ENCODE measurements at regions not wholly inside any gene's neighbourhood (a gene's known extent, or its start where the extent isn't known, plus 50 kb on each side); places are given as distances from the start of the nearest gene placed in this dataset.

DNA sequence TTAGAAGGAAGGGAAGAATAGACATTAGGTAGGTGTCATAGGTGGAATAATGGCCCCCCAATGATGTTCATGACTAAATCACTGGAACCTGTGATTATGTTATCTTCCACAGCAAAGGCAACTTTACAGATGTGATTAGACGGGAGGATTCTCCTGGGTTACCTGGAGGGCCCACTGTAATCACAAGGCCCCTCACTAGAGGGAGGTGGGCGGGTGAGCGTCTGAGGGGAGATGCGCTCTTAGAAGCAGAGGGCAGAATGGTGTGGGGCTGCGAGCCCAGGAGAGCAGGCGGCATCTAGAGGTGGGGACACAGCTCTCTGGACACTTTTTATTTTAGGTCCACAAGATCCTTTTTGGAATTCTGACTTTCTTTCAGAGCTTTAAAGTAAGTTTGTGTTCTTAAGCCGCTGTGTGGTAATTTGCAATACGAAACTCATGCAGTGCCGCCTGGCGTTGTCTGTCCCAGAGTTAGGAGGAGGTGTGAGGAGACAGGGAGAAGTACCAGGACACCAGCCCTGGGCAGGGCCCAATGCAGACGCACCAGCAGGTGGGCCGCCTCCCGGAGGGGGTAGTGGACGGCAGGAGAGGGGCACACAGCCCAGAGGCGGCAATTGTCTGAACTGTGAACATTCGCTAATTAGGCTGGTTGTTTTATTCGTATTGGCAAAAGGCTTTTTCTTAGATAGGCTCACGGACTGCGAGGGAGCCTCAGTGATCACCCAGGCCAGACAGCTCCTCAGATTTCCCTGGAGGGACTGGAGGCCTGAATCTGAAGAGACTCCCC, 51.1 kb upstream of the FANCC start:
- H3K4me2 ChIP-seq (ENCODE audit: low read length) = no peak overlapping the region
- no peaks in the 10 kb centered on the region for H3K4me1 ChIP-seq (ENCODE audit: insufficient read depth, low read length, poor library complexity, severe bottlenecking)
- H3K79me2 ChIP-seq (ENCODE audit: insufficient read depth, low read depth, low read length) = no peaks in the 10 kb centered on the region; the same call in 1 of the 2 replicates
- H3K27ac ChIP-seq (ENCODE audit: low read depth, low read length, poor library complexity, severe bottlenecking) = no peak overlapping the region
- DNase-seq (ENCODE audit: low spot score) = no peak
- no peak overlapping the region for H3K4me3 ChIP-seq (ENCODE audit: low read depth, low read length, poor library complexity, severe bottlenecking)
- no peaks in the 10 kb centered on the region for H3K9me3 ChIP-seq (ENCODE audit: low read length)
- ChIA-PET POLR2A (interaction anchor here (0.7 kb wide), 1 partner anchor 1949 kb away, joined by 3 read pairs; no protein-coding TSS in a partner anchor), CTCF (ENCODE audit: unreplicated experiment) (no interaction called here)
- intact Hi-C loops (cut with micrococcal nuclease; ENCODE audit: unreplicated experiment) = no loop called here
- H3K36me3 ChIP-seq (ENCODE audit: insufficient read depth, low read length) = no peaks in the 10 kb centered on the region
- H3K9me2 ChIP-seq (ENCODE audit: insufficient read depth, low read length) = no peaks in the 10 kb centered on the region
- no TSS peak for BruUV-seq (replicated peaks)
- TF ChIP-seq, protein P1, sequence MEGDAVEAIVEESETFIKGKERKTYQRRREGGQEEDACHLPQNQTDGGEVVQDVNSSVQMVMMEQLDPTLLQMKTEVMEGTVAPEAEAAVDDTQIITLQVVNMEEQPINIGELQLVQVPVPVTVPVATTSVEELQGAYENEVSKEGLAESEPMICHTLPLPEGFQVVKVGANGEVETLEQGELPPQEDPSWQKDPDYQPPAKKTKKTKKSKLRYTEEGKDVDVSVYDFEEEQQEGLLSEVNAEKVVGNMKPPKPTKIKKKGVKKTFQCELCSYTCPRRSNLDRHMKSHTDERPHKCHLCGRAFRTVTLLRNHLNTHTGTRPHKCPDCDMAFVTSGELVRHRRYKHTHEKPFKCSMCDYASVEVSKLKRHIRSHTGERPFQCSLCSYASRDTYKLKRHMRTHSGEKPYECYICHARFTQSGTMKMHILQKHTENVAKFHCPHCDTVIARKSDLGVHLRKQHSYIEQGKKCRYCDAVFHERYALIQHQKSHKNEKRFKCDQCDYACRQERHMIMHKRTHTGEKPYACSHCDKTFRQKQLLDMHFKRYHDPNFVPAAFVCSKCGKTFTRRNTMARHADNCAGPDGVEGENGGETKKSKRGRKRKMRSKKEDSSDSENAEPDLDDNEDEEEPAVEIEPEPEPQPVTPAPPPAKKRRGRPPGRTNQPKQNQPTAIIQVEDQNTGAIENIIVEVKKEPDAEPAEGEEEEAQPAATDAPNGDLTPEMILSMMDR (conservative IDR thresholded peaks at IDR 0.05; ENCODE audit: low read length) = no peak
- no peak for TF ChIP-seq EZH2phosphoT487 (IDR thresholded peaks at IDR 0.05; ENCODE audit: borderline replicate concordance, low read depth, low read length)
- no peaks in the 10 kb centered on the region for H4K20me1 ChIP-seq (ENCODE audit: insufficient read depth, low read length)
- H2AFZ ChIP-seq (ENCODE audit: low read length) = no peak overlapping the region

Data from OCI-LY7 (cell line).